WTC11 (cell line): ENCODE measurements at regions not wholly inside any gene's neighbourhood (a gene's known extent, or its start where the extent isn't known, plus 50 kb on each side); places are given as distances from the start of the nearest gene placed in this dataset.

Experiments used
- ATAC-seq: fragments of 200-7000 bp; cut with Tn5 transposase; 2 replicates; pipeline ENCODE4 v1.10.0; 2021; ENCODE audit warnings: mild to moderate bottlenecking, moderate library complexity
- CTCF ChIA-PET: fragments of 300-600 bp; sonication (Branson Sonifier 250); formaldehyde crosslinking; loops from one replicate; lab custom pipeline; 2021; ENCODE audit warnings: antibody characterized with exemption; lab: Charles Lee
- POLR2A ChIA-PET: fragments of 350-600 bp; sonication (Branson Sonifier 250); formaldehyde crosslinking; loops from one replicate; lab custom pipeline; 2021; ENCODE audit warnings: antibody characterized with exemption; lab: Charles Lee
- DNase-seq: peaks from one replicate; pipeline ENCODE4 v3.0.0; 2021; ENCODE audit warnings: low spot score
- H3K27ac Mint-ChIP-seq: 2 replicates; pipeline ENCODE4 v1.8.0; 2021; ENCODE audit warnings: mixed read lengths
- H3K27me3 Mint-ChIP-seq: 2 replicates; pipeline ENCODE4 v1.8.0; 2021; ENCODE audit warnings: low read depth, mild to moderate bottlenecking, moderate library complexity, mixed read lengths
- H3K36me3 Mint-ChIP-seq: 2 replicates; pipeline ENCODE4 v1.8.0; 2021; ENCODE audit warnings: mixed read lengths
- H3K4me1 Mint-ChIP-seq: 2 replicates; pipeline ENCODE4 v1.8.0; 2022; ENCODE audit warnings: mixed read lengths
- H3K4me3 Mint-ChIP-seq: 2 replicates; pipeline ENCODE4 v1.8.0; 2021; ENCODE audit warnings: mild to moderate bottlenecking, moderate library complexity, mixed read lengths
- H3K9me3 Mint-ChIP-seq: 2 replicates; pipeline ENCODE4 v1.8.0; 2021; ENCODE audit warnings: mixed read lengths
- ATF2 ChIP-seq: sonication (generic); formaldehyde crosslinking; IDR thresholded peaks from 2 replicates; pipeline ENCODE4 v1.8.1; 2022; ENCODE audit warnings: low read depth, missing genetic modification reagents, borderline replicate concordance
- CTCF ChIP-seq: fragments of 200-600 bp; IDR thresholded peaks from 2 replicates; pipeline ENCODE4 v1.8.0; 2022; ENCODE audit warnings: antibody characterized with exemption
- E2F5 ChIP-seq: sonication (generic); formaldehyde crosslinking; IDR thresholded peaks from 2 replicates; pipeline ENCODE4 v1.8.1; 2022; ENCODE audit warnings: mild to moderate bottlenecking, moderate library complexity, missing genetic modification reagents
- ELF4 ChIP-seq: sonication (generic); formaldehyde crosslinking; IDR thresholded peaks from 2 replicates; pipeline ENCODE4 v1.8.1; 2022; ENCODE audit warnings: low read depth, mild to moderate bottlenecking, moderate library complexity, missing genetic modification reagents
- ESRRA ChIP-seq: sonication (generic); formaldehyde crosslinking; IDR thresholded peaks from 2 replicates; pipeline ENCODE4 v1.8.1; 2022; ENCODE audit warnings: mild to moderate bottlenecking, missing genetic modification reagents, borderline replicate concordance
- FOXP1 ChIP-seq: sonication (generic); formaldehyde crosslinking; IDR thresholded peaks from 2 replicates; pipeline ENCODE4 v1.8.0; 2022; ENCODE audit warnings: missing genetic modification reagents, mild to moderate bottlenecking, moderate library complexity, borderline replicate concordance
- FOXP4 ChIP-seq: sonication (generic); formaldehyde crosslinking; IDR thresholded peaks from 2 replicates; pipeline ENCODE4 v1.8.0; 2022; ENCODE audit warnings: mild to moderate bottlenecking, missing genetic modification reagents
- HMGA2 ChIP-seq: fragments of 250-450 bp; sonication (Bioruptor Pico); IDR thresholded peaks from 2 replicates; pipeline ENCODE4 v1.4.0; 2021; ENCODE audit warnings: mild to moderate bottlenecking, moderate library complexity
- JUN ChIP-seq: sonication (generic); formaldehyde crosslinking; IDR thresholded peaks from 2 replicates; pipeline ENCODE4 v1.8.0; 2023; ENCODE audit warnings: mild to moderate bottlenecking, missing genetic modification reagents
- NR1H2 ChIP-seq: sonication (generic); formaldehyde crosslinking; IDR thresholded peaks from 2 replicates; pipeline ENCODE4 v1.9.0; 2021; ENCODE audit warnings: mild to moderate bottlenecking, moderate library complexity, missing genetic modification reagents
- NR3C1 ChIP-seq: sonication (generic); formaldehyde crosslinking; conservative IDR thresholded peaks from 2 replicates; pipeline ENCODE4 v1.8.1; 2023; ENCODE audit warnings: low read depth, mild to moderate bottlenecking, missing genetic modification reagents
- SMAD4 ChIP-seq: sonication (generic); formaldehyde crosslinking; IDR thresholded peaks from 2 replicates; pipeline ENCODE4 v1.8.0; 2022; ENCODE audit warnings: mild to moderate bottlenecking, missing genetic modification reagents
- SP1 ChIP-seq: sonication (generic); formaldehyde crosslinking; conservative IDR thresholded peaks from 2 replicates; pipeline ENCODE4 v1.8.1; 2022; ENCODE audit warnings: missing genetic modification reagents
- TEAD1 ChIP-seq: sonication (generic); formaldehyde crosslinking; IDR thresholded peaks from 2 replicates; pipeline ENCODE4 v1.8.0; 2022; ENCODE audit warnings: mild to moderate bottlenecking, missing genetic modification reagents
- USF1 ChIP-seq: sonication (generic); formaldehyde crosslinking; IDR thresholded peaks from 2 replicates; pipeline ENCODE4 v1.8.0; 2022; ENCODE audit warnings: mild to moderate bottlenecking, missing genetic modification reagents
- ZBTB21 ChIP-seq: sonication (generic); formaldehyde crosslinking; IDR thresholded peaks from 2 replicates; pipeline ENCODE4 v1.8.1; 2023; ENCODE audit warnings: mild to moderate bottlenecking, missing genetic modification reagents, borderline replicate concordance
- ZNF232 ChIP-seq: sonication (generic); formaldehyde crosslinking; IDR thresholded peaks from 2 replicates; pipeline ENCODE4 v1.8.0; 2022; ENCODE audit warnings: mild to moderate bottlenecking, missing genetic modification reagents
- ZNF263 ChIP-seq: sonication (generic); formaldehyde crosslinking; IDR thresholded peaks from 2 replicates; pipeline ENCODE4 v1.8.1; 2022; ENCODE audit warnings: low read depth, mild to moderate bottlenecking, moderate library complexity, missing genetic modification reagents
- ZNF423 ChIP-seq: fragments of 250-450 bp; sonication (Bioruptor Pico); IDR thresholded peaks from 2 replicates; pipeline ENCODE4 v2.1.2; 2022; ENCODE audit warnings: mild to moderate bottlenecking, moderate library complexity
- ZNF425 ChIP-seq: fragments of 250-450 bp; sonication (Bioruptor Pico); conservative IDR thresholded peaks from 2 replicates; pipeline ENCODE4 v1.9.0; 2021; ENCODE audit warnings: mild to moderate bottlenecking
- ZNF532 ChIP-seq: fragments of 250-450 bp; sonication (Bioruptor Pico); IDR thresholded peaks from 2 replicates; pipeline ENCODE4 v1.9.0; 2021; ENCODE audit warnings: mild to moderate bottlenecking, borderline replicate concordance

GRCh38 chr4:173958445-173958844, 325.0 kb downstream of the FBXO8 start (continued):
- TF ChIP-seq CTCF, result no peak
- TF ChIP-seq JUN (CRISPR knock-in tag), result no peak
- no peak for TF ChIP-seq FOXP1
- TF ChIP-seq NR1H2 (CRISPR knock-in tag), result no peak

- POLR2A ChIA-PET, result no interaction called here
- Mint-ChIP-seq H3K4me1 (no peaks in the 10 kb centered on the region), H3K27me3 (no peaks in the 10 kb centered on the region), H3K27ac (no peak overlapping the region), H3K36me3 (no peaks in the 10 kb centered on the region), H3K9me3 (no peaks in the 10 kb centered on the region), H3K4me3 (no peak overlapping the region)
- no peak for ATAC-seq
- TF ChIP-seq NR3C1 (CRISPR knock-in tag), result no peak
- TF ChIP-seq ZNF263 (CRISPR knock-in tag), result no peak
- TF ChIP-seq ZNF423 (CRISPR knock-in tag), result no peak
- TF ChIP-seq SP1, result no peak
- TF ChIP-seq NR1H2 (CRISPR knock-in tag), result no peak
- no peak for TF ChIP-seq TEAD1
- no peak for TF ChIP-seq SMAD4 (CRISPR knock-in tag)
- TF ChIP-seq CTCF, result no peak
- TF ChIP-seq ELF4 (CRISPR knock-in tag), result no peak
- no peak for TF ChIP-seq ZBTB21
- TF ChIP-seq E2F5 (CRISPR knock-in tag), result no peak
- no peak for TF ChIP-seq HMGA2 (CRISPR knock-in tag)
- TF ChIP-seq ZNF425 (CRISPR knock-in tag), result no peak
- no peak for TF ChIP-seq ZNF232 (CRISPR knock-in tag)
- TF ChIP-seq USF1 (CRISPR knock-in tag), result no peak
- TF ChIP-seq ZNF532, result no peak
- no peak for TF ChIP-seq ESRRA
- TF ChIP-seq ATF2 (CRISPR knock-in tag), result no peak
- no peak for TF ChIP-seq FOXP4 (CRISPR knock-in tag)
- no peak for DNase-seq
- CTCF ChIA-PET, result no interaction called here
Observed at GRCh38 chr4:173943547-173943946, 339.9 kb downstream of the FBXO8 start.
